Duodenal mucosa (tissue), 2 donors: ENCODE measurements at regions not wholly inside any gene's neighbourhood (a gene's known extent, or its start where the extent isn't known, plus 50 kb on each side); places are given as distances from the start of the nearest gene placed in this dataset.
A peak's percentile ranks its signal among the peaks of the same experiment; 100 is the strongest.

Experiments used
- H3K27ac ChIP-seq: one replicate; pipeline ENCODE4 v1.7.0; 2013; ENCODE audit warnings: low read depth, low read length
- H3K27me3 ChIP-seq, 2 donors: one replicate each; pipeline ENCODE4 v1.7.0; 2013; ENCODE audit warnings: low read length in 2 of 2, control low read depth in 1 of 2; ENCODE audit not compliant: insufficient read depth in 2 of 2, control insufficient read depth in 1 of 2
- H3K36me3 ChIP-seq, 2 donors: one replicate each; pipeline ENCODE4 v1.7.0; 2013; ENCODE audit warnings: low read length in 2 of 2, control low read depth in 1 of 2; ENCODE audit not compliant: insufficient read depth in 2 of 2, control insufficient read depth in 1 of 2
- H3K4me1 ChIP-seq, 2 donors: one replicate each; pipeline ENCODE4 v1.7.0; 2013; ENCODE audit warnings: low read length in 2 of 2, control low read depth in 1 of 2; ENCODE audit not compliant: insufficient read depth in 2 of 2, control insufficient read depth in 1 of 2
- H3K4me3 ChIP-seq, 2 donors: one replicate each; pipeline ENCODE4 v1.7.0; 2013; ENCODE audit warnings: low read length in 2 of 2, low read depth in 1 of 2
- H3K9ac ChIP-seq, 2 donors: one replicate each; pipeline ENCODE4 v1.7.0; 2013; ENCODE audit warnings: low read length in 2 of 2, low read depth in 1 of 2
- H3K9me3 ChIP-seq, 2 donors: one replicate each; pipeline ENCODE4 v1.7.0; 2013; ENCODE audit warnings: low read length in 2 of 2, control low read depth in 1 of 2; ENCODE audit not compliant: control insufficient read depth in 1 of 2

DNA sequence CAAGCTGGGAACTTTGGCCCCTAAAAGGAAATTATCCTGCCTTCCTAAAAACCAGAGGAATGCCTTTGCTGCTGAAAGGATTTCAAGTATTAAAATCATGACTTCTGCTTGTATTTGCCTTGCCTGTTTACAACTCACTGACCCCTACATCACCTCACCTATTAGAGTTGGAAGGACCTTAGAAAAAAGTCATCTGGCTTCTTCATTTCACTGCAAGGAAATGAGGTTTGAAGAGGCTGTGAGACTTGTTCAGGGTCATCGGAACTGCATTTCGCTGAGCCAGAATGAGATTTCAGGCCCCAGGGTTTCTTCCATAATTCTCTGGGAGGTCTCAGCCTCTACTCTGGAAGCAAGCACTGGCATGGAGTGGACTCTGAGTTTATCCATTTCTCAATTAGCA, 304.1 kb downstream of the BUD13 start:
- H3K9ac ChIP-seq: no peak overlapping the region
- H3K27ac ChIP-seq: no peak overlapping the region
- H3K4me3 ChIP-seq: no peak overlapping the region
- no peaks in the 10 kb centered on the region for H3K36me3 ChIP-seq
- no peaks in the 10 kb centered on the region for H3K9me3 ChIP-seq
- no peaks in the 10 kb centered on the region for H3K27me3 ChIP-seq
- peaks cover 4 to 13% of the 10 kb centered on the region in 2 donors for H3K4me1 ChIP-seq

DNA sequence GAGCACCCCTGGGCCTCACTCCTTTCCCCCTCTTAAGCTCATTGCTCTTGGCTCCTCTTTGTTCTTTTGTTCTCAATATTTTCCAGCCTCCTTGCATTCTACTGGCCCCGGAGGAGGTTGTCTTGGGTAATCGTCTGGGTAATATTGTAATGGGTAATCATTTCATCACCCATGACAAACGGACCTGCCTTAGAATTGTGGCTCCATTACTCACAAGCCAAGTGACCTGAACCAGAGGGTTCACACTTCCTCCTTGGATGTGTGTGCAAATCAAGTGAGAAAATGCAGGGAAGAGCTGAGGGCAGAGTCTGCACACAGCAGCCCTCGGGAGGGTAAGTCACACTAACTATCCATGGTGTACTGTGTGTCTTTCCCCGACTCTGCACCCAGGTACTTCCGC, 305.0 kb downstream of the BUD13 start:
- H3K36me3 ChIP-seq: no peaks in the 10 kb centered on the region
- no peaks in the 10 kb centered on the region for H3K9me3 ChIP-seq
- H3K27me3 ChIP-seq: no peaks in the 10 kb centered on the region
- H3K9ac ChIP-seq: no peak overlapping the region
- H3K4me3 ChIP-seq: no peak overlapping the region
- H3K27ac ChIP-seq: no peak overlapping the region
- H3K4me1 ChIP-seq: peaks cover 6 to 13% of the 10 kb centered on the region in 2 donors

DNA sequence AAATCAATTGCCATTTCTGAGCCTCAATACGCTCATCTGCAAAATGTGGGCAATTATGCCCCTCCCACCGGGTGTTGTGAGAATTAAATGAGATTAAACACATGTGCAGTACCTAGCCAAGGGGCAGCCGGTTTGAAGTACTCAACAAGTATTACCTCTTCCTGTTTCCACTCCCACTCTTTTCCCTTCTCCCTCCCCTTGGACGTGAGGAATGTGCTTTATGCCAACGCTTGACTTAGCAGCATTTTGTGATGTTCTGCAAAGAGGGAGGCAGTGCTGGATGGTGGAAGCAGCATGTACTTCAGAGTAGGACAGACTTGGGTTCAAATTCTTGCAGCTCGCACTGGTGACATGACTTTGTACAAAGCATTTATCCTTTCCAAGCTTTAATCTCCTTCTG, 306.0 kb downstream of the BUD13 start:
- Histone ChIP-seq H3K27ac (no peak overlapping the region), H3K9ac (no peak overlapping the region), H3K4me3 (no peak overlapping the region), H3K36me3 (no peaks in the 10 kb centered on the region), H3K9me3 (no peaks in the 10 kb centered on the region), H3K4me1 (peaks cover 8 to 13% of the 10 kb centered on the region in 2 donors), H3K27me3 (no peaks in the 10 kb centered on the region)

DNA sequence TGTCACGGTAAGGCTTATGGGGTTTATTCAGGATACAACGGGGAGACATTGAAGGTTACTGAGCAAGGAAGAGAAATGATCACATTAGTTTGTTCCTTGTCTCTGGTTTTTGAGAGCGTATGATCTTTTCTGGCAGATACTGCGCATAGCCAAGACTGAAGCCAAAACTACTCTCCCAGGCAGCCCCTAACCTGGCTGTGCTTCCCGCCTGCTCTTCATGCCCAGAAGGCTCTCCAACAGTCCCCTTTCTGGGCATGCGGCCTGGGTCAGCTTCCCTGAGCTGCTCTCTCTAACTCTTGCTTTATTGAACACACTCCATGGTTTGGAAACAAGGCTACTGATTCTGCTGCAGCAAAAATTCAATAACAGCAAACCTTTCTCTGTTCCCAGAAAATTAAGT, 306.6 kb downstream of the BUD13 start:
- H3K9ac ChIP-seq: no peak overlapping the region
- H3K27me3 ChIP-seq: no peaks in the 10 kb centered on the region
- H3K27ac ChIP-seq: no peak overlapping the region

DNA sequence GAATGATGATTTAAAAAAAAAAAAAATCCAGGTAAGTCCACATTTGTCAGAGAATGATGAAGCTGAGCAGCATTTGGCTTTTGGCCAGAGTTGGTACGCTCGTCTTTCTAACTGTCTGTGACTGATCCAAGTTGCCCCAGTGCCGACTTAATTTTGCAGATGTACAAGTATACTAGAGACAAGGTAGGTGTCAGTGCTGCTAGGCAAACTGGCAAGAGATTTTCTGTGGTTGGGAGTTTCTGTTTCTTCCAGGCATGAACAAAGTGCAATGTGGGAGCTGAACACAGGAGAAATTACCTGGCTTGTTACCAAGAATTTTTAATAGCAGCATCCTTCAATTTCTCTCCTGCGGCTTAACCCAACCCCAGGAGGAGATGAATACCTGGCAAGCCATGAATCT, 307.7 kb downstream of the BUD13 start:
- Histone ChIP-seq H3K4me3 (no peak overlapping the region), H3K4me1 (peaks cover 21 to 28% of the 10 kb centered on the region in 2 donors), H3K36me3 (no peaks in the 10 kb centered on the region), H3K27ac (no peak overlapping the region), H3K9me3 (no peaks in the 10 kb centered on the region), H3K27me3 (no peaks in the 10 kb centered on the region), H3K9ac (no peak overlapping the region)

More for the DNA sequence above, 306.6 kb downstream of the BUD13 start:
- Histone ChIP-seq H3K4me3 (no peak overlapping the region), H3K4me1 (peaks cover 14 to 17% of the 10 kb centered on the region in 2 donors), H3K9me3 (no peaks in the 10 kb centered on the region), H3K36me3 (no peaks in the 10 kb centered on the region)

DNA sequence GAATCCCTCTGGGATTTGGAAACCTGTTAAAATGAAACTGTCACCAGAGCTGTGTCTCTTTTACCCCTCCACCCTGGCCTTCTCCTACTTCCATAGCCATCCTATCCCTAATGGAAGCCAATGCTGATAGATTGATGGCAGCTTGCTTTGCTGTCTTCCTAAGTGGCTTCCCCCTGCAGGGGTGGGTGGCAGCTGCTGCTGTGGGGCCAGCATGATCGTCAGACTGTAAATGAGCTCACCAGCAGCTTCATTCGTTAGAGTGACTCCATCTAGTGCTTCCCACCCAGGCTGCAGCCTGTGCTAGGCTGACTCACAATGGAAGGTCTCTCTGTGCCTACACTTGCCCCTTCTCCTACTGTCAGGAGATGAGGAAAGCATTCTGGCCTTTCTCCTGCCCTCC, 311.0 kb downstream of the BUD13 start:
- no peaks in the 10 kb centered on the region for H3K9me3 ChIP-seq
- no peak overlapping the region for H3K9ac ChIP-seq
- no peaks in the 10 kb centered on the region for H3K36me3 ChIP-seq
- H3K4me3 ChIP-seq: no peak overlapping the region
- H3K4me1 ChIP-seq: peaks cover 46 to 57% of the 10 kb centered on the region in 2 donors
- no peaks in the 10 kb centered on the region for H3K27me3 ChIP-seq
- H3K27ac ChIP-seq: no peak overlapping the region

DNA sequence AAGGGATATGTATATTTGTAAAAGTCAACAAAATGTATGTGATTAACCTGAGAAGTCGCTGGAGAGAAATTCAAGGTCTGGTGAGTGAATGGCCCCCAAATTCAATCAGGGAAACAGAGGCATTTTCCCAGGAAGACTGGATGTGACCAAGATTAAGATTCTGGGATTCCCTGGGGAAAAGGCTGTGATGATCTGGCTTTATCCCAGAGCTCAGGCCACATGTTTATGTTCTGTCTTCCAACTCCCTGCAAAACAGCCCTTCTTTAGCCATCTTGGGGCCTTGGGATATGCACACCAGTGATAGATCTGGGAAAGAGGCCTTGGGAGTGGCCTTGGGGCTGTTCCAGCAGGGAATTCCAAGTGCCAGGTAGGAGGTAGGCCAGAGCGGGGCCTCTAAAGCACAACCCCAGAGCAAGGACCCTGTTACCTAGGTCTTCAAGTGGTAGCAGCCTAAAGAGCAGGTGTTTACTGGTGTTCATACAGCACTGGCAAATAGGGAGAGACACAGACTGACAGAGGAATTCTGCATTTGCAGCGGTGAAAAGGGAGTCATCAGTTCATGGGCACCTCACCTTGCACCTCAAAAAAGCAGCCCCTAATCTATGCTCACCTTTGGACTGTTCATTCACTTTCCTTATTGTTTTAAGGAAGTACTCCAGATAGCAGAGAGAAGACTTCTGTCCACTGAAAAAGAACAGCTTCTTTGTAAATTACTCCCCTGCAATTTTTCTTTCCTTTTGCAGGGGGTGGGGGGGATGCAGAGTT, 312.4 kb downstream of the BUD13 start:
- peak overlapping the region in 1 of 2 donors; percentile 17 for H3K4me3 ChIP-seq
- H3K27me3 ChIP-seq: no peaks in the 10 kb centered on the region
- H3K27ac ChIP-seq: no peak overlapping the region
- peak overlapping the region in 1 of 2 donors; percentile 15 for H3K9ac ChIP-seq
- no peaks in the 10 kb centered on the region for H3K36me3 ChIP-seq
- H3K9me3 ChIP-seq: no peaks in the 10 kb centered on the region
- peaks cover 47 to 59% of the 10 kb centered on the region in 2 donors for H3K4me1 ChIP-seq

DNA sequence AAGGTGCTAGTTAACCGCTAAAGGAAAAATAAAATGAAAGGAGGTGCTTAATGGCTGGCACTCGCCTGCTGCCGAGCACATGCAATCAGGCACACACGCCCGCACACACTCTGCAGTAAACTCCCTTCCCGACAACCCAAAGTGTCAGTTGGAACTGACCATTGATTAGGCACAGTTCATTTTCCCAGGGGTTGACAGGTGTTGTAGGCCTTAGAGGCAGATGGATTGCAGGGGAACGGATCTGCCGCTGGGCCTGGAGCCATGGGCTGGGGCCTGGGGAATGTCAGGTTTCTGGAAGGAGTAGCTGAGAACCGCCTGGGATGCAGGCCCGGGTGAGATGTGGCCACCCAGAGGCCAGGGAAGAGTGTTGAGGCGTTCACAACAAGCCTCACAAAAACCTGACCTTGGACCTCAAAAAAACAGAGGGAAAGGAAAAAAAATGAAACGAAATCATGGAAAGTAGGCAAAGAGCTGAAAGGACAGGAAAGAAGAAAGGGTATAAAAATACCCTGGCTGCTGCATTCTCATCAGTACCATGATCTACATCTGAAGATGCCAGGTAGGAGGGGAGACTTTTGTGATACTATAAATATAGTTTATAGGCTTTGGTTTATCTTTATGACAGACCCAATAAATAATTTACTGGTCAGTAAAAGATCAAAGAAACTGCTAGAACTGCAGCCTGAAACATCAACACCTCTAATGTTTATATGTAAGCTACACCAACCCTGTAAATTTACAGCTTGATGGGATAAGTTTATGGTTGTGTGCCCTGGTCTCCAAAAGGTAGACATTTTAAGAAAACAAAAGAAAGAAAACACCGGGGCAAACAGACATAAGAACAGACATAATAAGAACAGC, 313.4 kb downstream of the BUD13 start:
- Histone ChIP-seq H3K27ac (no peak overlapping the region), H3K4me1 (peaks cover 55 to 61% of the 10 kb centered on the region in 2 donors)

DNA sequence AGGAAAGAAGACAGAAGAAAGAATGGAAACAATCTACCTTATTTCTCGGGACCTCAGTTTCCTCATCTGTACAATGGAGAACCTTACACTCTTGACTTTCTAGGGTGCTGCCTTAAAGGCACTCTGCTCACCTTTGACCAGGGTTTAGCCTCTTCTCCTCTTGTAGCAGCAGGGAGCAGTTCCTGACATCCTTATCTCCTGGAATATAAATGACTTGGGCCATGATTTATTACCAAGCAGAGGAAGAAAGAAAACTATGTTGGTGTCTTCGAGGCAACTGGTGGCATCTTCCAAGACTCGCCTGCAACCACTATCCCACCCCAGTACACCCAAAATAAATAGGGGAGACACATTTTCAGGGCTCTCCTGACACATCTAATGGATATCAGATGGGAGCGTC, 314.2 kb downstream of the BUD13 start:
- Histone ChIP-seq H3K9ac (no peak overlapping the region), H3K27ac (no peak overlapping the region), H3K27me3 (no peaks in the 10 kb centered on the region)

More for the DNA sequence above, 313.4 kb downstream of the BUD13 start:
- H3K36me3 ChIP-seq: no peaks in the 10 kb centered on the region
- H3K4me3 ChIP-seq: peak overlapping the region in 1 of 2 donors; percentile 21
- H3K27me3 ChIP-seq: no peaks in the 10 kb centered on the region
- H3K9ac ChIP-seq: no peak overlapping the region
- no peaks in the 10 kb centered on the region for H3K9me3 ChIP-seq

DNA sequence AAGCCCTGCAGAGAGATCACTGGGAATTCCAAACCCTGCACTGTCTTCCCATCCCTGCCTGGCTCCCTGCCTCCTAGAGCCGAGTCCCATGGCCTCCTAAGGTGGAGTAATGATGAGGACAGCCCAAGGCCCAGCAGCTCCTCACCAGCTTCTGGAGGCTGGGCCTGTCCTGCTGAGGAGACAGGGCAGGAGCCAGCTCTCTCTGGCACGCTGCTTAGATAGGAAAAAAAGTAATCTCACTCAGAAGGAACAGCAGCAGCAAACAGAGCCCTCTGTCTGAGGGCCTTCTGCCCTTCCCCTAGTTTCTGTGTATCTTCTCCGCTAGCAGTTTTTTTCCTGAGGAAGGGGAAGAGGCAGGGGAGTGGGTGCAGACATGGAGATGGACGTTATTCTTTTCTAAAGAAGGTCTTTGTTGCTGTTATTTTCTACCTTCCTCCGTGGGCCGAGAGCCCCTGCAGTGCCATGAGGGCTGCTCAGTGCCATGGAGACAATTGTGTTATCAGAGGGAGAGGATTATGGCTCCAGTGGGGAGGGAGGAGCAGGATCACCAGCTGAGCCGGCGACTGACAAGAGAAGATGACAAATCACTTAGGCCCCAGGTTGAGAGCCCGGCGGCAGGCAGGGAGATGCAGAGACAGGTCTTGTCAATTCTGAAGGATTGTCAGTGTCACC, 315.3 kb downstream of the BUD13 start:
- H3K9me3 ChIP-seq: no peaks in the 10 kb centered on the region
- H3K27ac ChIP-seq: no peak overlapping the region
- peaks cover 49 to 59% of the 10 kb centered on the region in 2 donors for H3K4me1 ChIP-seq
- H3K36me3 ChIP-seq: no peaks in the 10 kb centered on the region
- no peak overlapping the region for H3K4me3 ChIP-seq
- H3K27me3 ChIP-seq: no peaks in the 10 kb centered on the region
- no peak overlapping the region for H3K9ac ChIP-seq

More for the DNA sequence above, 314.2 kb downstream of the BUD13 start:
- Histone ChIP-seq H3K4me1 (peaks cover 49 to 59% of the 10 kb centered on the region in 2 donors), H3K9me3 (no peaks in the 10 kb centered on the region), H3K4me3 (peak overlapping the region in 1 of 2 donors; percentile 21), H3K36me3 (no peaks in the 10 kb centered on the region)
